NCI-H2107 treated with DMSO at 0.1 percent for 48 hours (cell line): ENCODE measurements at regions not wholly inside any gene's neighbourhood (a gene's known extent, or its start where the extent isn't known, plus 50 kb on each side); places are given as distances from the start of the nearest gene placed in this dataset.
A peak's percentile ranks its signal among the peaks of the same experiment; 100 is the strongest.
"Not testable (repeated sequence)": the region's sequence is repeated elsewhere in the genome, so short reads cannot be mapped to it uniquely, and the experiment has no call there.

Source experiments
- DNase-seq: peaks from one replicate; lab custom pipeline; 2025; ENCODE audit not compliant: unreplicated experiment; lab: John Stamatoyannopoulos, UW

- DNase-seq, result no peak
Observed at GRCh38 chr4:81375745-81376144, 96.0 kb downstream of the RASGEF1B start.

GRCh38 chr4:81369886-81370285 is 101.8 kb downstream of the RASGEF1B start:
- DNase-seq, result no peak

- DNase-seq, result no peak
Observed at GRCh38 chr4:81366779-81367178, 104.9 kb downstream of the RASGEF1B start.

- no peak for DNase-seq
Observed at GRCh38 chr4:81360737-81361136, 111.0 kb downstream of the RASGEF1B start.

- no peak for DNase-seq
Observed at GRCh38 chr4:81359207-81359606, 112.5 kb downstream of the RASGEF1B start.

- no peak for DNase-seq
Observed at GRCh38 chr4:81358154-81358553, 113.6 kb downstream of the RASGEF1B start.

DNA sequence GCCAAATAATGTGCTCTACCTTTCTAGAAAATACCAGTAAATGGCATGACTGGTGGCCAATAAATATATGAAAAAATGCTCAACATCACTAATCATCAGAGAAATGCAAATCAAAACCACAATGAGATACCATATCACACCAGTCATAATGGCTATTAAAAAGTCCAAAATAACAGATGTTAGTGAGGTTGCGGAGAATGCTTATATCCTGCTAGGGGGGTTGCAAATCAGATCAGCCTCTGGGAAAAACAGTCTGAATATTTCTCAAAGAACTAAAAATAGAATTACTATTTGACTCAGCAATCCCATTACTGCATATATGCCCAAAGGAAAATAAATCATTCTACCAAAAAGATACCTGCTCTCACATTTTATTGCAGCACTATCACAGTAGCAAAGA is 115.1 kb downstream of the RASGEF1B start:
- no peak for DNase-seq

DNA sequence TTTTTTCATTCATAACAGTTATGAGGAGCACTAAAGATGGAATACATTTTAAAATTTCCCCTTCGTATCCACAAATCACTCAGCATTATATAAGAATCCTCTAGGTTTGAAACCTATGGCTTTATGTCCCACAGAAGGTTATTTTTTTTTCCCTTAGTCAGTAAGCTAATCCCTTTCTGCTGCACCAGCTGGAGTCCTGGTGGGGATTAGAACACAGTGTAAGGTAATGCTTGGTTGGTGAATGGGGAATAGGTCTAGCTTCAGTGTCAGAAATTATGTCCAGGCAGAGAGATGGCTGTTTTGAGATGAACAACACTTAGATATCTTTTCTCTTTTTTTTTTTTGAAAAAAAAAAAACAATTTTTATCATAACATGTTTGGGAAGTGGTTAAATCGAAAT is 116.6 kb downstream of the RASGEF1B start:
- DNase-seq, result no peak

- no peak for DNase-seq
Observed at GRCh38 chr4:81353861-81354260, 117.8 kb downstream of the RASGEF1B start.

GRCh38 chr4:81352446-81352835 is 119.3 kb downstream of the RASGEF1B start:
- DNase-seq, result no peak

- DNase-seq, result peak; percentile 63
Observed at GRCh38 chr4:81351654-81352445, 119.9 kb downstream of the RASGEF1B start.

GRCh38 chr4:81350040-81350439 is 121.7 kb downstream of the RASGEF1B start:
- DNase-seq, result no peak

- no peak for DNase-seq
Observed at GRCh38 chr4:81348778-81349094, 123.0 kb downstream of the RASGEF1B start.

DNA sequence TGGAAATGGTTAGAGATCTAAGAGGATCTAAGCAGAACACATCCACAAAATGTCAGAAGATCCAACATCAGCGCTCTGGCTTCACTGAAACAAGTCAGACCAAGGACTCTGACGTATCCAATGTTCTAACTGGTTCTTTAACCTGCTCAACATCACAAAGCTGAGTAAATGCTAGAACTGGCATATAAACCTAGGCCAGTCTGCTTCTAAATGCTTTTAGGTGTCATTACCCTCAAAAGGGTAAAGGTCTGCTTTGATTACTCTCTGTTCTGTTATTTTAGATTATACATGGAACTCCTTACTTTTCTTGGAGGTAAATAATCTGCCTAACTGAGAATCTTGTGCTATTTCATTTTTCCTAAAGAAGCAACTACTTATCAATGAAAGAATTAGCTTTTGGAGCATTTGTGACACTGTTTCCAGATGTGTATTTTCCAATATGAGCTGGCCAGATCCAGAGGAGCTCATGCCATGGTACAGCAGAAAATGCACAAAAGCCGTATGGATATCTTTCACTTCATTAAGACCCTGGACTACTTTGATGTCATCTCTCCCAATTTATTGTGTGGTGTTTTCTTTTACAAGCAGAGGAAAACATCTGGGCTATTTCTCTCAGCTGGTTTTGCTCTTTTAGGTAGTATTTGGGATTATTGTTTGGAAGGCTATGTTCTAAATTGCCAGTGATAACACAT is 123.5 kb downstream of the RASGEF1B start:
- DNase-seq, result no peak

DNA sequence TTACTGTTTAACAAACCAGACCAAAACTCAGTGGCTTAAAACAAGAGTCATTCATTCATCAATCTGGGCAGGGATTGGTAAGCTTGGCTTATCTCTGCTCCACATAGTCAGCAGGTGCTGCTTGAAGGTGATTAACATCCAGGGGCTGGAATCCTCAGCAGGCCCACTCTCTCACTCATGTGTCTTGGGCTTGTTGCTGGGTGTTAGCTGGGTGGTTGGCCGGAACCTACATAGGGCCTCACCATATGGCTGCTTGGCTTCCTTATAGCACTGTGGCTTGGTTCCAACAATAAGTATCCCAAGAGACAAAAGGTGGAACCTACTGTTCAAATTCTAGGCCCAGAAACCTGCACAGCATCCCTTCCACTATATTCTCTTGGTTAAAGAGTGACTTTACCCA is 125.0 kb downstream of the RASGEF1B start:
- DNase-seq, result no peak

- no peak for DNase-seq
Observed at GRCh38 chr4:81343536-81343935, 128.2 kb downstream of the RASGEF1B start.

GRCh38 chr4:81343046-81343445 is 128.0 kb upstream of the PRKG2 start:
- DNase-seq, result no peak

DNA sequence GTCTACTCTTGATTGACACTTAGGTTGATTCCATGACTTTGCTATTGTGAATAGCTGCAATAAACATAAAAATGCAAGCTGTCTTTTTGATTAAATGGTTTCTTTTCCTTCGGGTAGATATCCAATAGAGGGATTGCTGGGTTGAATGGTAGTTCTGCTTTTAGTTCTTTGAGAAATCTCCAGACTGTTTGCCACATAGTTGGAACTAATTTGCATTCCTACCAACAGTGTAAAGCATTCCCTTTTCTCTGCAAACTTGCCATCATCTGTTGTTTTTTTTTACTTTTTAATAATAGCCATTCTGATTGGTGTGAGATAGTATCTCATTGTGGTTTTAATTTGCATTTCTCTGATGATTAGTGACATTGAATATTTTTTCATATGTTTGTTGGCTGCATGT is 122.2 kb upstream of the PRKG2 start:
- no peak for DNase-seq

- no peak for DNase-seq
Observed at GRCh38 chr4:81335122-81335912, 120.3 kb upstream of the PRKG2 start.

DNA sequence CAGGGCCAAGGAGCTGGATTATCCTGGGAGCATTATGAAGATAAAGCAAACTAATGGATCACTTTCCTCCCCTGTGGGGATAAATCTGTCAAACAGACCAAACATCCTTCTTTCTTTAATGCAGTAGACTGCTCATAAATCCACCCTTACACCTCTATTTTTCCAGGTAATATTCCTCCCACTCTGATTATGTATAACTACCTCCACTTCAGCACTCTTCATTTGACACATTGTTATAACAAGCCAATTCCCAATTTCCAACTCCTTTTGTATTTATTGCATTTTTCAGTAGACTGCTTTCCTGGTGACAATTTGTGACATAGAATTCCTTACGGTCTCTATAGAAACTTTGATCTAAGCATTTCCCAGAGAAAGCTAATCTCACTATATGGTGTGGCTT is 115.0 kb upstream of the PRKG2 start:
- no peak for DNase-seq

GRCh38 chr4:81326581-81326980 is 111.6 kb upstream of the PRKG2 start:
- no peak for DNase-seq

DNA sequence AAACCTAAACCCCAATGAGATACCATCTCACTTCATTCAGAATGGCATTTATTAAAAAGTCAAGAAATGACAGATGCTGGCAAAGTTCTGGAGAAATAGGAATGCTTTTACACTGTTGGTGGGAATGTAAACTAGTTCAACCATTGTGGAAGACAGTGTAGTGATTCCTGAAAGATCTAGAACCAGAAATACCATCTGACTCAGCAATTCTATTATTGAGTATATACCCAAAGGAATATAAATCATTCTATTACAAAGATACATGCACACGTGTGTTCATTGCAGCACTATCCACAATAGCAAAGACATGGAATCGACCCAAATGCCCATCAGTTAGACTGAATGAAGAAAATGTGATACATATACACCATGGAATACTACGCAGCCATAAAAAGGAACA is 109.6 kb upstream of the PRKG2 start:
- not testable (repeated sequence) for DNase-seq
